HAP-1 (cell line): ENCODE measurements at regions not wholly inside any gene's neighbourhood (a gene's known extent, or its start where the extent isn't known, plus 50 kb on each side); places are given as distances from the start of the nearest gene placed in this dataset.

Experiments
- DNase-seq, 2 experiments: peaks; one replicate each; pipeline ENCODE4 v3.0.0-alpha.2; 2016 to 2020; ENCODE audit warnings: low spot score in 2 of 2
- H3K27me3 ChIP-seq: fragments of 250-450 bp; sonication (Bioruptor Pico); 2 replicates; pipeline ENCODE4 v1.5.1; 2020; ENCODE audit warnings: low read depth, mild to moderate bottlenecking, moderate library complexity
- H3K36me3 ChIP-seq: fragments of 250-450 bp; sonication (Bioruptor Pico); replicated peaks from 2 replicates; pipeline ENCODE4 v1.5.1; 2020; ENCODE audit warnings: mild to moderate bottlenecking
- H3K4me1 ChIP-seq: fragments of 250-450 bp; sonication (Bioruptor Pico); 2 replicates; pipeline ENCODE4 v1.5.1; 2020; ENCODE audit warnings: mild to moderate bottlenecking
- H3K4me3 ChIP-seq: fragments of 250-450 bp; sonication (Bioruptor Pico); 2 replicates; pipeline ENCODE4 v1.5.1; 2020; ENCODE audit warnings: mild to moderate bottlenecking, moderate library complexity
- H3K9me3 ChIP-seq: fragments of 250-450 bp; sonication (Bioruptor Pico); 2 replicates; pipeline ENCODE4 v1.5.1; 2020; ENCODE audit warnings: mild to moderate bottlenecking, moderate library complexity
- in situ Hi-C: fragments of 300-500 bp; cut with MboI; formaldehyde crosslinking; loops from 3 replicates; pipeline ENCODE4 v1.14.3; 2020; ENCODE audit warnings: low sequenced_read_pairs, inconsistent platforms, mixed read lengths

- Histone ChIP-seq H3K9me3 (no peaks in the 10 kb centered on the region), H3K27me3 (no peaks in the 10 kb centered on the region), H3K4me1 (no peaks in the 10 kb centered on the region), H3K36me3 (no peaks in the 10 kb centered on the region), H3K4me3 (no peak overlapping the region)
- no peak for DNase-seq
- in situ Hi-C loops: no loop called here
Measured at GRCh38 chr16:86426063-86426642, 84.2 kb upstream of the FOXF1 start.

- no peaks in the 10 kb centered on the region for H3K9me3 ChIP-seq
- H3K4me1 ChIP-seq: no peaks in the 10 kb centered on the region
- DNase-seq: no peak
- H3K36me3 ChIP-seq: no peaks in the 10 kb centered on the region
- in situ Hi-C loops: no loop called here
- H3K4me3 ChIP-seq: no peak overlapping the region
- no peaks in the 10 kb centered on the region for H3K27me3 ChIP-seq
Measured at GRCh38 chr16:86427433-86427851, 82.9 kb upstream of the FOXF1 start.

GRCh38 chr16:86428729-86429517 is 81.4 kb upstream of the FOXF1 start:
- DNase-seq: no peak
- no peaks in the 10 kb centered on the region for H3K9me3 ChIP-seq
- H3K27me3 ChIP-seq: peaks cover 4% of the 10 kb centered on the region; the same call in 1 of the 2 replicates
- no peak overlapping the region for H3K4me3 ChIP-seq
- in situ Hi-C loops: no loop called here
- no peaks in the 10 kb centered on the region for H3K36me3 ChIP-seq
- no peaks in the 10 kb centered on the region for H3K4me1 ChIP-seq

GRCh38 chr16:86429663-86430062 is 80.7 kb upstream of the FOXF1 start:
- Histone ChIP-seq H3K4me3 (no peak overlapping the region), H3K27me3 (peaks cover 5% of the 10 kb centered on the region; the same call in 1 of the 2 replicates), H3K9me3 (no peaks in the 10 kb centered on the region), H3K4me1 (no peaks in the 10 kb centered on the region), H3K36me3 (no peaks in the 10 kb centered on the region)
- in situ Hi-C loops: no loop called here
- DNase-seq: no peak

- H3K9me3 ChIP-seq: no peaks in the 10 kb centered on the region
- H3K27me3 ChIP-seq: peaks cover 5% of the 10 kb centered on the region; the same call in 1 of the 2 replicates
- in situ Hi-C loops: no loop called here
- no peaks in the 10 kb centered on the region for H3K4me1 ChIP-seq
- no peak for DNase-seq
- H3K36me3 ChIP-seq: no peaks in the 10 kb centered on the region
- H3K4me3 ChIP-seq: no peak overlapping the region
Measured at GRCh38 chr16:86430814-86431213, 79.5 kb upstream of the FOXF1 start.

GRCh38 chr16:86431540-86431939 is 78.8 kb upstream of the FOXF1 start:
- no peak for DNase-seq
- peaks cover 5% of the 10 kb centered on the region; the same call in 1 of the 2 replicates for H3K27me3 ChIP-seq
- H3K4me3 ChIP-seq: no peak overlapping the region
- no peaks in the 10 kb centered on the region for H3K4me1 ChIP-seq
- H3K9me3 ChIP-seq: no peaks in the 10 kb centered on the region
- H3K36me3 ChIP-seq: no peaks in the 10 kb centered on the region
- in situ Hi-C loops: no loop called here

- H3K4me3 ChIP-seq: no peak overlapping the region
- in situ Hi-C loops: no loop called here
- H3K9me3 ChIP-seq: no peaks in the 10 kb centered on the region
- no peaks in the 10 kb centered on the region for H3K4me1 ChIP-seq
- peaks cover 9% of the 10 kb centered on the region; the same call in 1 of the 2 replicates for H3K27me3 ChIP-seq
- DNase-seq: no peak
- H3K36me3 ChIP-seq: no peaks in the 10 kb centered on the region
Measured at GRCh38 chr16:86432048-86432447, 78.3 kb upstream of the FOXF1 start.

- H3K4me3 ChIP-seq: no peak overlapping the region
- H3K4me1 ChIP-seq: no peaks in the 10 kb centered on the region
- H3K36me3 ChIP-seq: no peaks in the 10 kb centered on the region
- in situ Hi-C loops: no loop called here
- no peaks in the 10 kb centered on the region for H3K9me3 ChIP-seq
- DNase-seq: no peak
- peaks cover 13% of the 10 kb centered on the region for H3K27me3 ChIP-seq
Measured at GRCh38 chr16:86432691-86433090, 77.6 kb upstream of the FOXF1 start.

- Histone ChIP-seq H3K36me3 (no peaks in the 10 kb centered on the region), H3K27me3 (peaks cover 16% of the 10 kb centered on the region), H3K9me3 (no peaks in the 10 kb centered on the region), H3K4me3 (no peak overlapping the region), H3K4me1 (no peaks in the 10 kb centered on the region)
- no peak for DNase-seq
- in situ Hi-C loops: no loop called here
Measured at GRCh38 chr16:86436466-86437185, 73.7 kb upstream of the FOXF1 start.

- no peak for DNase-seq
- Histone ChIP-seq H3K4me3 (no peak overlapping the region), H3K27me3 (peaks cover 16% of the 10 kb centered on the region), H3K36me3 (no peaks in the 10 kb centered on the region), H3K9me3 (no peaks in the 10 kb centered on the region), H3K4me1 (no peaks in the 10 kb centered on the region)
- in situ Hi-C loops: no loop called here
Measured at GRCh38 chr16:86437348-86437747, 73.0 kb upstream of the FOXF1 start.

GRCh38 chr16:86442703-86443102 is 67.6 kb upstream of the FOXF1 start:
- Histone ChIP-seq H3K4me3 (no peak overlapping the region), H3K4me1 (no peaks in the 10 kb centered on the region), H3K9me3 (no peaks in the 10 kb centered on the region), H3K27me3 (peaks cover 2% of the 10 kb centered on the region; the same call in 1 of the 2 replicates), H3K36me3 (no peaks in the 10 kb centered on the region)
- in situ Hi-C loops: no loop called here
- no peak for DNase-seq

- in situ Hi-C loops: no loop called here
- H3K9me3 ChIP-seq: no peaks in the 10 kb centered on the region
- no peaks in the 10 kb centered on the region for H3K36me3 ChIP-seq
- no peak for DNase-seq
- H3K4me3 ChIP-seq: no peak overlapping the region
- no peaks in the 10 kb centered on the region for H3K27me3 ChIP-seq
- no peaks in the 10 kb centered on the region for H3K4me1 ChIP-seq
Measured at GRCh38 chr16:86443508-86444147, 66.7 kb upstream of the FOXF1 start.

- Histone ChIP-seq H3K9me3 (no peaks in the 10 kb centered on the region), H3K4me3 (no peak overlapping the region), H3K36me3 (no peaks in the 10 kb centered on the region), H3K27me3 (no peaks in the 10 kb centered on the region), H3K4me1 (no peaks in the 10 kb centered on the region)
- in situ Hi-C loops: no loop called here
- DNase-seq: no peak
Measured at GRCh38 chr16:86444261-86444660, 66.1 kb upstream of the FOXF1 start.

- H3K36me3 ChIP-seq: no peaks in the 10 kb centered on the region
- no peak overlapping the region for H3K4me3 ChIP-seq
- no peaks in the 10 kb centered on the region for H3K27me3 ChIP-seq
- no peaks in the 10 kb centered on the region for H3K4me1 ChIP-seq
- DNase-seq: no peak
- no peaks in the 10 kb centered on the region for H3K9me3 ChIP-seq
- in situ Hi-C loops: no loop called here
Measured at GRCh38 chr16:86444661-86445060, 65.7 kb upstream of the FOXF1 start.
